ENCODE measurements at regions not wholly inside any gene's neighbourhood (a gene's known extent, or its start where the extent isn't known, plus 50 kb on each side); places are given as distances from the start of the nearest gene placed in this dataset.

DNA sequence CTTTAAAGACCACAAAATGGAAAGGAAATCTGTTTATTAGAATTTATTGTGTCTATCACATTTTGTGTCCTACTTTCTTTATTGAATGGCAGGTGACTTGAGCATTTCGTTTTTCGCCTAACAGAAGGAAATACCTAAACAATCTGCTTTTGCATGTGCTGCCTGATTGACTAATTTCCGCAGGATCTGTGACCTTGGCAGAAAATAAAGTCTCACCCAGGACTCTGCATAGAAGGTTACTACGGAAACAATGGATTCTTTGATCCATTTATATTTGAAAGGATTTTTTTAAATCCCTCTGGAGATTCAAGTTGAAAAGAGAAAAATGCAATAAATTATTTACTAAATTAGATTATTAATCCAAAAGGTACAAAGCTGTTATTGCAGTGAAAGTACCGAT is 61.0 kb upstream of the CAST start:
- Histone ChIP-seq H3K4me3 (replicated peaks in 1 of 2; ENCODE audit: low read depth in 1 of 2, low read length in 2 of 2) (no peak overlapping the region), H3K9me2 (ENCODE audit: insufficient read depth) (no peaks in the 10 kb centered on the region), H3K9me3 (ENCODE audit: control insufficient read depth in 1 of 2, insufficient read depth in 1 of 2, low read depth in 1 of 2, low read length in 2 of 2) (no peaks in the 10 kb centered on the region), H3K27ac (ENCODE audit: low read depth, low read length) (no peak overlapping the region), H2AFZ (ENCODE audit: low read depth, low read length, poor library complexity, severe bottlenecking) (no peak overlapping the region), H4K20me1 (ENCODE audit: insufficient read depth) (no peaks in the 10 kb centered on the region), H3K4me1 (ENCODE audit: control insufficient read depth in 1 of 2, insufficient read depth in 2 of 2, low read length in 2 of 2) (no peaks in the 10 kb centered on the region), H3K79me2 (ENCODE audit: insufficient read depth, low read length) (no peaks in the 10 kb centered on the region), H3K9ac (ENCODE audit: low read length) (no peak overlapping the region), H3K27me3 (ENCODE audit: insufficient read depth, low read length) (0 out of 2 replicates have a peak, but pooled peaks cover 4% of the 10 kb centered on the region), H3K36me3 (ENCODE audit: control insufficient read depth in 1 of 2, insufficient read depth in 2 of 2, low read length in 2 of 2) (no peaks in the 10 kb centered on the region), H3K4me2 (ENCODE audit: low read length) (no peak overlapping the region)
- intact Hi-C loops (cut with micrococcal nuclease): loop anchor here (1.0 kb wide), 2 partner anchors 257 to 743 kb away; no protein-coding TSS in a partner anchor
- no peak for TF ChIP-seq ZBTB33 (IDR thresholded peaks at IDR 0.05; ENCODE audit: extremely low read depth, insufficient replicate concordance, low read length)
- TF ChIP-seq SRF (IDR thresholded peaks at IDR 0.05; ENCODE audit: low read depth): no peak
- TF ChIP-seq ATF3 (IDR thresholded peaks at IDR 0.05): no peak
- no peak for TF ChIP-seq ELF1 (IDR thresholded peaks at IDR 0.05; ENCODE audit: borderline replicate concordance, low read depth)
- TF ChIP-seq, protein P1, sequence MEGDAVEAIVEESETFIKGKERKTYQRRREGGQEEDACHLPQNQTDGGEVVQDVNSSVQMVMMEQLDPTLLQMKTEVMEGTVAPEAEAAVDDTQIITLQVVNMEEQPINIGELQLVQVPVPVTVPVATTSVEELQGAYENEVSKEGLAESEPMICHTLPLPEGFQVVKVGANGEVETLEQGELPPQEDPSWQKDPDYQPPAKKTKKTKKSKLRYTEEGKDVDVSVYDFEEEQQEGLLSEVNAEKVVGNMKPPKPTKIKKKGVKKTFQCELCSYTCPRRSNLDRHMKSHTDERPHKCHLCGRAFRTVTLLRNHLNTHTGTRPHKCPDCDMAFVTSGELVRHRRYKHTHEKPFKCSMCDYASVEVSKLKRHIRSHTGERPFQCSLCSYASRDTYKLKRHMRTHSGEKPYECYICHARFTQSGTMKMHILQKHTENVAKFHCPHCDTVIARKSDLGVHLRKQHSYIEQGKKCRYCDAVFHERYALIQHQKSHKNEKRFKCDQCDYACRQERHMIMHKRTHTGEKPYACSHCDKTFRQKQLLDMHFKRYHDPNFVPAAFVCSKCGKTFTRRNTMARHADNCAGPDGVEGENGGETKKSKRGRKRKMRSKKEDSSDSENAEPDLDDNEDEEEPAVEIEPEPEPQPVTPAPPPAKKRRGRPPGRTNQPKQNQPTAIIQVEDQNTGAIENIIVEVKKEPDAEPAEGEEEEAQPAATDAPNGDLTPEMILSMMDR (IDR thresholded peaks at IDR 0.05 in 2 of 3, conservative IDR thresholded peaks at IDR 0.05 in 1 of 3; ENCODE audit: borderline replicate concordance in 1 of 3, insufficient read depth in 1 of 3, low read depth in 2 of 3, low read length in 2 of 3): no peak
- TF ChIP-seq YY1 (IDR thresholded peaks at IDR 0.05; ENCODE audit: extremely low read depth, insufficient replicate concordance, low read depth, low read length): no peak
- TF ChIP-seq JUND (IDR thresholded peaks at IDR 0.05): no peak
- no peak for TF ChIP-seq TCF7L2 (IDR thresholded peaks at IDR 0.05; ENCODE audit: borderline replicate concordance, extremely low read depth, insufficient read depth, insufficient read length)
- no TSS peak for BruUV-seq (replicated peaks)
- ChIA-PET CTCF (interaction anchor here (0.9 to 6.6 kb wide), 6 partner anchors 9 to 630 kb away, joined by 3 to 83 read pairs (median 5); no protein-coding TSS in a partner anchor), RAD21 (ENCODE audit: low non-redundant PET in 1 of 2, low total read pairs in 2 of 2, uncharacterized antibody in 2 of 2, unreplicated experiment in 2 of 2) (interaction anchor here (1.3 to 1.4 kb wide), 2 partner anchors 256 kb away, joined by 3 to 4 read pairs; no protein-coding TSS in a partner anchor), POLR2A (no interaction called here)
- no peak for DNase-seq (ENCODE audit: low read depth, low spot score)
- no peak for ATAC-seq

All from HCT116 (cell line).